Kidney epithelial cell (primary cell): ENCODE measurements at regions not wholly inside any gene's neighbourhood (a gene's known extent, or its start where the extent isn't known, plus 50 kb on each side); places are given as distances from the start of the nearest gene placed in this dataset.

Experiments
- DNase-seq: peaks from one replicate; pipeline ENCODE4 v3.0.0-alpha.2; 2010; ENCODE audit warnings: low read depth
- H3K27me3 ChIP-seq: 2 replicates; pipeline ENCODE4 v1.6.0; 2011; ENCODE audit warnings: low read length; ENCODE audit not compliant: control insufficient read depth, insufficient read depth
- H3K36me3 ChIP-seq: 2 replicates; pipeline ENCODE4 v1.5.1; 2011; ENCODE audit warnings: low read length; ENCODE audit not compliant: control insufficient read depth, insufficient read depth
- H3K4me3 ChIP-seq: 2 replicates; pipeline ENCODE4 v1.5.1; 2011; ENCODE audit warnings: low read depth, mild to moderate bottlenecking, control low read depth, low read length
- TF ChIP-seq, protein P1 (sequence below): IDR thresholded peaks from 2 replicates; pipeline ENCODE4 v1.5.1; 2011; ENCODE audit warnings: mild to moderate bottlenecking, moderate library complexity, low read length, control low read depth, inconsistent platforms; ENCODE audit not compliant: insufficient read depth, poor library complexity, severe bottlenecking

DNA sequence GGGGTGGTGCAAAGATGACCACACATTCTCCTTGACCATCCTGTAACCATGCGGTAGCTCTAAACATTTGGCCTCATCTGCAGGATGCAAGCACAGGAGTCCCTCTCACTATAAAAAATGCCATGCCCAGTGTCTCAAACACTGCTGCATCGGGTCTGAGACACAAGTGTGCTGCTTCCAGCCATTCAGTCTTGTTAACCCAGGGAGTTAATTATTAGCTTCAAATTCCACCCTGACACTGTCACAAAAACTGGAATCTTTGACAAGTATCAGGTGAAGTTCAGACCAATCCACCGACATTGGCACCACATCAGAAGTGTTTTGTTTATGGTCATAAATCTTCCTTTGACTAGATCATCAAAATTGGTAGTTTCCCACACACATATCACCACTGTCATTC, 119.1 kb upstream of the RASEF start:
- H3K27me3 ChIP-seq: no peaks in the 10 kb centered on the region
- TF ChIP-seq, protein P1, sequence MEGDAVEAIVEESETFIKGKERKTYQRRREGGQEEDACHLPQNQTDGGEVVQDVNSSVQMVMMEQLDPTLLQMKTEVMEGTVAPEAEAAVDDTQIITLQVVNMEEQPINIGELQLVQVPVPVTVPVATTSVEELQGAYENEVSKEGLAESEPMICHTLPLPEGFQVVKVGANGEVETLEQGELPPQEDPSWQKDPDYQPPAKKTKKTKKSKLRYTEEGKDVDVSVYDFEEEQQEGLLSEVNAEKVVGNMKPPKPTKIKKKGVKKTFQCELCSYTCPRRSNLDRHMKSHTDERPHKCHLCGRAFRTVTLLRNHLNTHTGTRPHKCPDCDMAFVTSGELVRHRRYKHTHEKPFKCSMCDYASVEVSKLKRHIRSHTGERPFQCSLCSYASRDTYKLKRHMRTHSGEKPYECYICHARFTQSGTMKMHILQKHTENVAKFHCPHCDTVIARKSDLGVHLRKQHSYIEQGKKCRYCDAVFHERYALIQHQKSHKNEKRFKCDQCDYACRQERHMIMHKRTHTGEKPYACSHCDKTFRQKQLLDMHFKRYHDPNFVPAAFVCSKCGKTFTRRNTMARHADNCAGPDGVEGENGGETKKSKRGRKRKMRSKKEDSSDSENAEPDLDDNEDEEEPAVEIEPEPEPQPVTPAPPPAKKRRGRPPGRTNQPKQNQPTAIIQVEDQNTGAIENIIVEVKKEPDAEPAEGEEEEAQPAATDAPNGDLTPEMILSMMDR: no peak

DNA sequence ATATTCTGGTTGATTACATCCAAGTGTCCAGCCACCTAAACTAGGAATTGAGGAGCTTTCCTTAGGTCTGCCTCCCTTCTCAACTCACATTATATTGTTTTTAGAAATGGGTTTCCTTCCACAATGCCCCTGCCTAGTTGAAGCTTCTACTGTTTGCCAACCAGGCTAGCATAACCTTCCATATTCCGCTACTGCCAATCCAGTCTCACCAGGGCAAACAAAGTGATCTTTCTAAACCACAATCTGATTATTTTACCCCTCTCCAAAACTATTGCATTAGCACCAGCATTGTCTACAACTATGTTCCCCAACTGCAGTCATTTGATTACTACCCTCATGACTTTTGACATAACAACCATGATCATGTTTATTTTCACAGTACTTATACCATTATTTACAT, 115.8 kb upstream of the RASEF start:
- Histone ChIP-seq H3K4me3 (no peak overlapping the region), H3K36me3 (no peaks in the 10 kb centered on the region), H3K27me3 (no peaks in the 10 kb centered on the region)
- TF ChIP-seq, protein P1: no peak
- no peak for DNase-seq

More for the DNA sequence above, 119.1 kb upstream of the RASEF start:
- Histone ChIP-seq H3K36me3 (no peaks in the 10 kb centered on the region), H3K4me3 (no peak overlapping the region)
- DNase-seq: peak; percentile 34

DNA sequence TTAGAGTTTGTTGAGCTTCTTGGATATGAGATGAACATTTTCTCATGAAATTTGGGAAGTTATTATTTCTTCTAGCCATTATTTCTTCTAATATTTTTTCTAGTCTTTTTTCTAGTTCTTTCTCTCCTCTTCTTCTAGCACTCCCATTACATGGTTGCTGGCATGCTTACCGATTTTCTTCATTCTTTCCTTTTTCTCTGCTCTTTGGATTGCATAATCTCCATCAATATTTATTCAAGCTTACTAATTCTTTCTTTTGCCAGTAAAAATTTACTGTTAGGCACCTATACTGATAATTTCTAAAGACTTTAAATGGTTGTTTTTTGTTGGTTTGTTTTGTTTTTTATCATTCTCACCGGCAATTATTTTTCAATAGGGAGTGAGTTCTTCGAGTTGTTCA, 114.8 kb upstream of the RASEF start:
- Histone ChIP-seq H3K36me3 (no peaks in the 10 kb centered on the region), H3K4me3 (no peak overlapping the region), H3K27me3 (no peaks in the 10 kb centered on the region)
- TF ChIP-seq, protein P1: no peak
- no peak for DNase-seq

DNA sequence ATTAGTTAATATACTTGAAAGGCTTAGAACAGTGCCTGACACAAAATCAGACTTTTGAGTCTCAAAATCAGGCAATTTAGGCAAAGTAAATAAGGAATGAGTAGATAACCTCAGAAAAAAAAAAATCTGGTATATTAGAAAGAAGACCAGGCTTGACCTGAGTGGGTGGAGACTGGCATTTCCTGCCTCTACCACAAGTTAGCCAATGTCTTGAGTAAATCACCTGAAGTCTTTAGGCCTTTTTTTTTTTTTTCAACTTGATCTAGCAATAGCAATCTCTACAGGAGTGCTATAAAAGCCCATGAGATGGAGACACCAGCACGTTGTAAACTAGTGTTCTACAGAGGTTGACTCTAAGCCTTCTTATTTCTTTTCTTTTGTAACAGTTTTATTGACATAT, 104.2 kb upstream of the RASEF start:
- peak; percentile 62 for DNase-seq
- TF ChIP-seq, protein P1: no peak

DNA sequence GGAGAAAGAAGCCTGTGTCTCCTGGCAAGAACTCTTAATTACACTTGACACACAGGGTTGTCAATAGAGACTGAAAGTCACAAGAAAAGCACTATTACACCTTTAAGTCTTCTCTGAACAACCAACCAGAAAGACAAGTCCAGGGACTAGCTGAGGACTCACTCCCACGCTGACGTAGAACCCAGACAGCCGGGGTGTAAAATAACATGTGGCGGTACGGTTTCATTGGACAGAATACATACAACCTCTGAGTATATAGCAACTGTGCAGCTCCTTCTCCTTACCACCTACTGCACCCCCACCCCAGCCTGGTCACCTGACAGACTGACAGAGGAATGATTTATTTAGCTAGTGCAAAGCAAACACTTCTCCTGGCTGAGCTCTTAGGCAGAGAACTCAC, 103.4 kb upstream of the RASEF start:
- Histone ChIP-seq H3K36me3 (no peaks in the 10 kb centered on the region), H3K4me3 (no peak overlapping the region), H3K27me3 (no peaks in the 10 kb centered on the region)
- DNase-seq: peak; percentile 5
- TF ChIP-seq, protein P1: no peak

More for the DNA sequence above, 104.2 kb upstream of the RASEF start:
- no peaks in the 10 kb centered on the region for H3K27me3 ChIP-seq
- no peak overlapping the region for H3K4me3 ChIP-seq
- no peaks in the 10 kb centered on the region for H3K36me3 ChIP-seq

DNA sequence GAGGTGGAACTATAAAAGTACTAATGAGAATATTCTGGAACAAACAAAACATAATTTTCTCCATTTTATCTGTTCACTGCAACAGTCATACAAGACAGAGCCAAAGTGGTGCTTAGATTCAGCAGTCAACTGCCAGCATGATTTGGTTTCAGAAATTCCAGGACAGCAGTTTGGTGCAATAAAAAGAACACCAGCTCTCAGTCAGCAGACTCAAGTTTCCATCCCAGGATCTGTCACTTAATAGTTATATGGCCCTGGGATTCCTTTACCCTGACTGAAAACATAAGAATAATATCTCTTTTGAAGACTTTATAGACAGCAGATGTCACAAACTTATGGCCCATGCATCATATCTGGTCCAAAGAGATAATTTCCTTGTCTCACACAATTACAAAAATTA, 92.8 kb upstream of the RASEF start:
- no peak for DNase-seq
- H3K27me3 ChIP-seq: no peaks in the 10 kb centered on the region
- H3K36me3 ChIP-seq: no peaks in the 10 kb centered on the region
- TF ChIP-seq, protein P1: no peak
- no peak overlapping the region for H3K4me3 ChIP-seq
